IMR-90 (cell line): ENCODE measurements at regions not wholly inside any gene's neighbourhood (a gene's known extent, or its start where the extent isn't known, plus 50 kb on each side); places are given as distances from the start of the nearest gene placed in this dataset.

ENCODE experiments used
- ATAC-seq: fragments of 200-7000 bp; cut with Tn5 transposase; 2 replicates; pipeline ENCODE4 v1.9.1; 2020; ENCODE audit warnings: low read depth, mild to moderate bottlenecking, moderate library complexity
- BruUV-seq: library from RNA; stranded (reverse); fragments of 400-500 nt; replicated peaks from 2 replicates; lab custom pipeline; 2021; lab: Mats Ljungman, UMichigan
- CTCF ChIA-PET: fragments of 300-600 bp; formaldehyde crosslinking; extraction: SDS; loops from one replicate; lab custom pipeline; 2021; ENCODE audit warnings: antibody characterized with exemption; lab: Yijun Ruan, JAX
- POLR2A ChIA-PET: fragments of 300-600 bp; sonication (Branson Sonifier 250); formaldehyde crosslinking; loops from one replicate; lab custom pipeline; 2022; ENCODE audit warnings: antibody characterized with exemption; ENCODE audit not compliant: unreplicated experiment; lab: Charles Lee
- DNase-seq: peaks from one replicate; pipeline ENCODE4 v3.0.0; 2013
- H2AFZ ChIP-seq: replicated peaks from 2 replicates; pipeline ENCODE3; 2013; ENCODE audit warnings: low read length, mild to moderate bottlenecking; ENCODE audit not compliant: poor library complexity
- H2AK5ac ChIP-seq: 2 replicates; pipeline ENCODE4 v1.6.1; 2013; ENCODE audit warnings: low read depth, low read length, inconsistent platforms
- H2AK9ac ChIP-seq: replicated peaks from 2 replicates; pipeline ENCODE3; 2013; ENCODE audit warnings: mild to moderate bottlenecking, low read depth, low read length, moderate library complexity; ENCODE audit not compliant: poor library complexity
- H2BK120ac ChIP-seq: 2 replicates; pipeline ENCODE4 v1.6.1; 2013; ENCODE audit warnings: low read depth, low read length, inconsistent platforms
- H2BK15ac ChIP-seq: 3 replicates; pipeline ENCODE4 v1.6.1; 2013; ENCODE audit warnings: low read depth, low read length, inconsistent platforms
- H2BK20ac ChIP-seq: 2 replicates; pipeline ENCODE4 v1.6.1; 2013; ENCODE audit warnings: low read depth, mild to moderate bottlenecking, inconsistent platforms, low read length, moderate library complexity
- H2BK5ac ChIP-seq: 2 replicates; pipeline ENCODE4 v1.6.1; 2013; ENCODE audit warnings: mild to moderate bottlenecking, low read depth, low read length, inconsistent platforms; ENCODE audit not compliant: poor library complexity, severe bottlenecking
- H3K14ac ChIP-seq: replicated peaks from 2 replicates; pipeline ENCODE4 v1.6.1; 2013; ENCODE audit warnings: low read depth, low read length, inconsistent platforms
- H3K18ac ChIP-seq: 2 replicates; pipeline ENCODE4 v1.6.1; 2013; ENCODE audit warnings: low read depth, low read length, control low read depth
- H3K23ac ChIP-seq: 2 replicates; pipeline ENCODE4 v1.6.1; 2013; ENCODE audit warnings: low read depth, low read length, inconsistent platforms
- H3K27ac ChIP-seq: 2 replicates; pipeline ENCODE4 v1.5.1; 2013; ENCODE audit warnings: mild to moderate bottlenecking, control low read depth, low read length; ENCODE audit not compliant: insufficient read depth
- H3K27me3 ChIP-seq: 2 replicates; pipeline ENCODE4 v1.6.1; 2013; ENCODE audit warnings: low read length; ENCODE audit not compliant: control insufficient read depth, insufficient read depth
- H3K36me3 ChIP-seq: 2 replicates; pipeline ENCODE4 v1.6.1; 2013; ENCODE audit warnings: low read length, mixed read lengths; ENCODE audit not compliant: control insufficient read depth, insufficient read depth
- H3K4ac ChIP-seq: 2 replicates; pipeline ENCODE4 v1.6.1; 2013; ENCODE audit warnings: low read depth, low read length, inconsistent platforms
- H3K4me1 ChIP-seq: 2 replicates; pipeline ENCODE4 v1.6.1; 2013; ENCODE audit warnings: low read length, mixed read lengths; ENCODE audit not compliant: control insufficient read depth, insufficient read depth
- H3K4me2 ChIP-seq: 2 replicates; pipeline ENCODE4 v1.6.1; 2013; ENCODE audit warnings: low read depth, mild to moderate bottlenecking, control low read depth, low read length, moderate library complexity
- H3K4me3 ChIP-seq: 2 replicates; pipeline ENCODE4 v1.5.1; 2013; ENCODE audit warnings: low read depth, mild to moderate bottlenecking, control low read depth, low read length, moderate library complexity; ENCODE audit not compliant: insufficient read depth
- H3K56ac ChIP-seq: 2 replicates; pipeline ENCODE4 v1.6.1; 2013; ENCODE audit warnings: low read length, inconsistent platforms; ENCODE audit not compliant: insufficient read depth; ENCODE audit errors: extremely low read depth
- H3K79me1 ChIP-seq, 2 experiments: 2 replicates each; pipeline ENCODE4 v1.6.1; 2013; ENCODE audit warnings: low read length in 2 of 2, inconsistent platforms in 1 of 2, low read depth in 1 of 2
- H3K9ac ChIP-seq: 2 replicates; pipeline ENCODE4 v1.6.1; 2013; ENCODE audit warnings: low read depth, low read length, control low read depth
- H3K9me1 ChIP-seq: 2 replicates; pipeline ENCODE4 v1.6.1; 2013; ENCODE audit warnings: low read length, inconsistent platforms; ENCODE audit not compliant: insufficient read depth
- H3K9me3 ChIP-seq: 2 replicates; pipeline ENCODE4 v1.6.1; 2013; ENCODE audit warnings: low read length; ENCODE audit not compliant: control insufficient read depth, insufficient read depth
- H4K20me1 ChIP-seq: 2 replicates; pipeline ENCODE4 v1.6.1; 2013; ENCODE audit warnings: low read length, inconsistent platforms; ENCODE audit not compliant: insufficient read depth
- H4K5ac ChIP-seq: 2 replicates; pipeline ENCODE4 v1.6.1; 2013; ENCODE audit warnings: mild to moderate bottlenecking, low read depth, low read length, control low read depth
- H4K8ac ChIP-seq, 2 experiments: 2 replicates each; pipeline ENCODE4 v1.6.1; 2013; ENCODE audit warnings: low read depth in 2 of 2, low read length in 2 of 2, control low read depth in 1 of 2, inconsistent platforms in 1 of 2
- H4K91ac ChIP-seq: 2 replicates; pipeline ENCODE4 v1.6.1; 2013; ENCODE audit warnings: low read depth, low read length, inconsistent platforms; ENCODE audit not compliant: insufficient read depth
- BHLHE40 ChIP-seq: fragments of 150-350 bp; IDR thresholded peaks from 2 replicates; pipeline ENCODE4 v1.6.1; 2016; ENCODE audit warnings: mild to moderate bottlenecking, low read depth, low read length
- MXI1 ChIP-seq: IDR thresholded peaks from 2 replicates; pipeline ENCODE4 v1.6.1; 2012; ENCODE audit warnings: low read depth, mild to moderate bottlenecking, low read length, moderate library complexity, borderline replicate concordance
- NFE2L2 ChIP-seq: fragments of 150-350 bp; IDR thresholded peaks from 2 replicates; pipeline ENCODE4 v1.6.1; 2016; ENCODE audit warnings: low read depth, mild to moderate bottlenecking, low read length
- RCOR1 ChIP-seq: IDR thresholded peaks from 2 replicates; pipeline ENCODE4 v1.6.1; 2012; ENCODE audit warnings: mild to moderate bottlenecking, low read length, improper control_type of control experiment; ENCODE audit not compliant: insufficient replicate concordance
- WGBS, 2 experiments: methylation state at CpG; one replicate each; pipeline versions ENCODE4 v1.1.5 to v1.1.7; 2013; ENCODE audit warnings: missing lambda C conversion rate in 2 of 2; ENCODE audit not compliant: insufficient read length in 1 of 2; ENCODE audit errors: extremely low coverage in 2 of 2; 5-methylcytosine and 5-hydroxymethylcytosine counted together
- dilution Hi-C: fragments of 300-500 bp; cut with HindIII; formaldehyde crosslinking; loops from one replicate; pipeline ENCODE4 v1.14.3; 2018; ENCODE audit warnings: low sequenced_read_pairs; ENCODE audit not compliant: unreplicated experiment
- in situ Hi-C: fragments of 300-500 bp; cut with MboI; formaldehyde crosslinking; loops from 3 replicates; pipeline ENCODE4 v1.14.3; 2019; ENCODE audit warnings: low sequenced_read_pairs, inconsistent platforms, mixed read lengths
- intact Hi-C: fragments of 100-400 bp; cut with micrococcal nuclease; formaldehyde crosslinking; loops from 2 replicates; pipeline ENCODE4 v1.10.0; 2022

- BruUV-seq = no TSS peak
- no CpG with 5 or more reads among the region's 2 CpGs for WGBS, 2 experiments
- no peak overlapping the region for H3K9ac ChIP-seq
- H2BK15ac ChIP-seq = no peak overlapping the region
- H4K20me1 ChIP-seq = no peaks in the 10 kb centered on the region
- H4K91ac ChIP-seq = no peak overlapping the region
- H3K79me1 ChIP-seq = no peaks in the 10 kb centered on the region
- no peak overlapping the region for H2BK120ac ChIP-seq
- no peak overlapping the region for H2AFZ ChIP-seq
- no peaks in the 10 kb centered on the region for H3K36me3 ChIP-seq
- H3K27me3 ChIP-seq = no peaks in the 10 kb centered on the region
- in situ Hi-C loops (no loop called here), dilution Hi-C loops (no loop called here), intact Hi-C loops (no loop called here)
- no peak overlapping the region for H3K4me3 ChIP-seq
- no peak overlapping the region for H3K56ac ChIP-seq
- H2BK20ac ChIP-seq = no peak overlapping the region
- no peak overlapping the region for H2BK5ac ChIP-seq
- H4K5ac ChIP-seq = no peak overlapping the region
- H3K14ac ChIP-seq = no peak overlapping the region
- no peak overlapping the region for H3K18ac ChIP-seq
- ChIA-PET POLR2A (no interaction called here), CTCF (no interaction called here)
- H4K8ac ChIP-seq = no peak overlapping the region
- no peak overlapping the region for H2AK5ac ChIP-seq
- peaks cover 8% of the 10 kb centered on the region for H3K9me3 ChIP-seq
- no peak overlapping the region for H3K4ac ChIP-seq
- TF ChIP-seq MXI1 (no peak), RCOR1 (no peak), BHLHE40 (no peak), NFE2L2 (no peak)
- DNase-seq = no peak
- no peak overlapping the region for H3K4me2 ChIP-seq
- no peak overlapping the region for H3K23ac ChIP-seq
- H3K4me1 ChIP-seq = no peaks in the 10 kb centered on the region
- no peak overlapping the region for H2AK9ac ChIP-seq
- no peak for ATAC-seq
- H3K9me1 ChIP-seq = no peaks in the 10 kb centered on the region
- H3K27ac ChIP-seq = no peak overlapping the region
Observed at GRCh38 chr5:85952680-85953079, 665.1 kb upstream of the COX7C start.
